Loucy (cell line): ENCODE measurements at regions not wholly inside any gene's neighbourhood (a gene's known extent, or its start where the extent isn't known, plus 50 kb on each side); places are given as distances from the start of the nearest gene placed in this dataset.

Experiments used
- H2AFZ ChIP-seq: fragments of 200-600 bp; sonication (generic); 2 replicates; pipeline ENCODE4 v1.6.0; 2016; ENCODE audit warnings: antibody characterized with exemption, mild to moderate bottlenecking, low read length, moderate library complexity
- H3F3A ChIP-seq: fragments of 200-600 bp; 2 replicates; pipeline ENCODE4 v1.6.0; 2016; ENCODE audit warnings: antibody characterized with exemption, low read depth, mild to moderate bottlenecking
- H3K27me3 ChIP-seq: fragments of 200-600 bp; sonication (generic); 2 replicates; pipeline ENCODE4 v1.6.1; 2014; ENCODE audit warnings: low read length, mild to moderate bottlenecking; ENCODE audit not compliant: insufficient read depth, poor library complexity, severe bottlenecking
- H3K36me3 ChIP-seq: fragments of 200-600 bp; sonication (generic); 2 replicates; pipeline ENCODE4 v1.6.1; 2016; ENCODE audit warnings: low read length; ENCODE audit not compliant: insufficient read depth
- H3K4me1 ChIP-seq: fragments of 200-600 bp; sonication (generic); 2 replicates; pipeline ENCODE4 v1.5.1; 2014; ENCODE audit warnings: low read length, mild to moderate bottlenecking; ENCODE audit not compliant: insufficient read depth, poor library complexity, severe bottlenecking
- H3K4me2 ChIP-seq: fragments of 200-600 bp; sonication (generic); 2 replicates; pipeline ENCODE4 v1.6.0; 2014; ENCODE audit warnings: antibody characterized with exemption, low read length, low read depth, mild to moderate bottlenecking; ENCODE audit not compliant: poor library complexity, severe bottlenecking
- H3K4me3 ChIP-seq: fragments of 200-600 bp; sonication (generic); 2 replicates; pipeline ENCODE4 v1.5.1; 2014; ENCODE audit warnings: low read length, mild to moderate bottlenecking, mixed read lengths; ENCODE audit not compliant: poor library complexity, severe bottlenecking
- H3K79me2 ChIP-seq: fragments of 200-600 bp; sonication (generic); 2 replicates; pipeline ENCODE4 v1.6.1; 2014; ENCODE audit warnings: low read length; ENCODE audit not compliant: insufficient read depth
- H3K9ac ChIP-seq: fragments of 200-600 bp; sonication (generic); 2 replicates; pipeline ENCODE4 v1.6.0; 2014; ENCODE audit warnings: mild to moderate bottlenecking, low read depth, low read length, moderate library complexity; ENCODE audit not compliant: poor library complexity, severe bottlenecking
- H3K9me2 ChIP-seq: fragments of 200-600 bp; sonication (generic); replicated peaks from 2 replicates; pipeline ENCODE4 v1.6.1; 2016; ENCODE audit warnings: low read depth, low read length, mixed read lengths
- H3K9me3 ChIP-seq: fragments of 200-600 bp; sonication (generic); 2 replicates; pipeline ENCODE4 v1.6.1; 2014; ENCODE audit warnings: mild to moderate bottlenecking, antibody characterized with exemption, low read length, low read depth; ENCODE audit not compliant: insufficient read depth
- H4K20me1 ChIP-seq: fragments of 200-600 bp; sonication (generic); 2 replicates; pipeline ENCODE4 v1.6.0; 2014; ENCODE audit warnings: antibody characterized with exemption, low read length, mild to moderate bottlenecking; ENCODE audit not compliant: insufficient read depth, poor library complexity, severe bottlenecking
- EZH2phosphoT487 ChIP-seq: fragments of 200-600 bp; IDR thresholded peaks from 2 replicates; pipeline ENCODE4 v1.6.1; 2018; ENCODE audit warnings: antibody characterized with exemption, mild to moderate bottlenecking, moderate library complexity, borderline replicate concordance
- TF ChIP-seq, protein P1 (sequence below): fragments of 200-600 bp; sonication (generic); conservative IDR thresholded peaks from 2 replicates; pipeline ENCODE4 v1.5.1; 2014; ENCODE audit warnings: mild to moderate bottlenecking, antibody characterized with exemption, low read length

DNA sequence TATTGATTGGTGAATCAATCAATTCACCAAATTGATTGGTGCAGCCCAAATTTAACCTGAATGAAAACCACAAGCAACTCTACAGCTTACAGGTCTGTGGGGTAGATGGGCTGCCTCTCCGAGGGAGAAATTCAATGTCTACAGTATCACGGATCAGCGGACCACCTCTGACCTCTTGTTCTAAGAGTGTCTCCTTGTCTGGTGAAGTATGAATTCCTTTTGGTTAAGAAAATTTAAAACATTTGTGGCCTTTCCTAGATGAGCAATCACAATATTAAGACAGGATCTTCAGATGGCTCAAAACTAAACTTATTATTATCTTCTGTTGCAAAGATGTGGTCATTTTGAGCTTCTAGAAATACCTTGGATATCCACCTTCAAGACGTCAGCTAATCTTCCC is 153.3 kb downstream of the IL15 start:
- H2AFZ ChIP-seq: no peak overlapping the region
- no peaks in the 10 kb centered on the region for H3K36me3 ChIP-seq
- no peak overlapping the region for H3K4me2 ChIP-seq
- no peaks in the 10 kb centered on the region for H3K4me1 ChIP-seq
- H3K79me2 ChIP-seq: no peaks in the 10 kb centered on the region
- no peaks in the 10 kb centered on the region for H3F3A ChIP-seq
- no peaks in the 10 kb centered on the region for H3K9me3 ChIP-seq
- no peaks in the 10 kb centered on the region for H3K9me2 ChIP-seq
- no peaks in the 10 kb centered on the region for H3K27me3 ChIP-seq
- TF ChIP-seq, protein P1, sequence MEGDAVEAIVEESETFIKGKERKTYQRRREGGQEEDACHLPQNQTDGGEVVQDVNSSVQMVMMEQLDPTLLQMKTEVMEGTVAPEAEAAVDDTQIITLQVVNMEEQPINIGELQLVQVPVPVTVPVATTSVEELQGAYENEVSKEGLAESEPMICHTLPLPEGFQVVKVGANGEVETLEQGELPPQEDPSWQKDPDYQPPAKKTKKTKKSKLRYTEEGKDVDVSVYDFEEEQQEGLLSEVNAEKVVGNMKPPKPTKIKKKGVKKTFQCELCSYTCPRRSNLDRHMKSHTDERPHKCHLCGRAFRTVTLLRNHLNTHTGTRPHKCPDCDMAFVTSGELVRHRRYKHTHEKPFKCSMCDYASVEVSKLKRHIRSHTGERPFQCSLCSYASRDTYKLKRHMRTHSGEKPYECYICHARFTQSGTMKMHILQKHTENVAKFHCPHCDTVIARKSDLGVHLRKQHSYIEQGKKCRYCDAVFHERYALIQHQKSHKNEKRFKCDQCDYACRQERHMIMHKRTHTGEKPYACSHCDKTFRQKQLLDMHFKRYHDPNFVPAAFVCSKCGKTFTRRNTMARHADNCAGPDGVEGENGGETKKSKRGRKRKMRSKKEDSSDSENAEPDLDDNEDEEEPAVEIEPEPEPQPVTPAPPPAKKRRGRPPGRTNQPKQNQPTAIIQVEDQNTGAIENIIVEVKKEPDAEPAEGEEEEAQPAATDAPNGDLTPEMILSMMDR: no peak
- no peak for TF ChIP-seq EZH2phosphoT487
- H4K20me1 ChIP-seq: no peaks in the 10 kb centered on the region
- no peak overlapping the region for H3K9ac ChIP-seq
- H3K4me3 ChIP-seq: no peak overlapping the region

DNA sequence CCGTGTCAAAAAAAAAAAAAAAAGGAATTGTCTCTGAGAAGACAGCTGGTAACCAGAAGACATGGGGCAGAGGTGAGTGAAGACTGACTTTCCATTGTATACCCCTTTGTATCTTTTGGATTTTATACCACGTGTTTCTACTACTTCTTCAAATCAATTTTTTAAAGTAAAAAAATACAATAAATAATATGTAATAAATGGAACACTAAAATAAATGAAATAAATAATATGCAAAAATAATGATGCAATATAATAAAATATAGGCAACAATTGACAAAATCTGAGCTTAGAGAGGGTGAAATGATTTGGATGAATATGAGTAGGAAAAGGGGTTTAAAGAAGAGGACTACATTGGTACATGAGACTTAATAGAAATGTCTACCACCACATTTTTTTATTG is 155.8 kb downstream of the IL15 start:
- no peaks in the 10 kb centered on the region for H3K9me2 ChIP-seq
- no peaks in the 10 kb centered on the region for H3K4me1 ChIP-seq
- H4K20me1 ChIP-seq: no peaks in the 10 kb centered on the region
- no peaks in the 10 kb centered on the region for H3K9me3 ChIP-seq
- TF ChIP-seq EZH2phosphoT487: no peak
- TF ChIP-seq, protein P1: no peak
- no peak overlapping the region for H3K9ac ChIP-seq
- H3K27me3 ChIP-seq: no peaks in the 10 kb centered on the region
- no peak overlapping the region for H2AFZ ChIP-seq
- H3F3A ChIP-seq: no peaks in the 10 kb centered on the region
- no peak overlapping the region for H3K4me3 ChIP-seq
- no peaks in the 10 kb centered on the region for H3K36me3 ChIP-seq
- H3K79me2 ChIP-seq: no peaks in the 10 kb centered on the region
- no peak overlapping the region for H3K4me2 ChIP-seq

DNA sequence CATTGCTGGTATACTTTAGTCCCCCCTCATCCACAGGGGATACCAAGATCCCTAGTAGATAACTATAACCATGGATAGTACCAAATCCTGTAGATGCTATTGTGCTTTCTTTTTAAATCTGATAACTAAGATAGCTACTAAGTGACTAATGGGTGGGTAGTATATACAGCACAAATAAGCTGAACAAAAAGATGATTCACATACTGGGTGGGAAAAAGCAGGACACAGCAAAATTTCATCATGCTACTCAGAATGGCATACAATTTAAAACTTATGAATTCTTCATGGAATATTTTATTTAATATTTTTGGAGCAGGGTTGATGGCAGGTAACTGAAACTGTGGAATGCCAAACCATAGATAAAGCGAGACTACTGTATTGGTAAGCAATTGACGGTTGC is 161.6 kb downstream of the IL15 start:
- Histone ChIP-seq H2AFZ (no peak overlapping the region), H3K36me3 (no peaks in the 10 kb centered on the region), H3K27me3 (no peaks in the 10 kb centered on the region), H3K9me2 (no peaks in the 10 kb centered on the region), H3K4me2 (no peak overlapping the region), H3K79me2 (no peaks in the 10 kb centered on the region), H3K4me3 (no peak overlapping the region), H4K20me1 (no peaks in the 10 kb centered on the region), H3F3A (no peaks in the 10 kb centered on the region), H3K9me3 (no peaks in the 10 kb centered on the region), H3K9ac (no peak overlapping the region), H3K4me1 (no peaks in the 10 kb centered on the region)
- TF ChIP-seq, protein P1: no peak
